K562 (cell line): ENCODE measurements at regions not wholly inside any gene's neighbourhood (a gene's known extent, or its start where the extent isn't known, plus 50 kb on each side); places are given as distances from the start of the nearest gene placed in this dataset.

Experiments
- CAMTA2 ChIP-seq: fragments of 250-450 bp; sonication (Bioruptor Pico); conservative IDR thresholded peaks from 2 replicates; pipeline ENCODE4 v1.5.1; 2022
- ETV5 ChIP-seq: sonication (generic); formaldehyde crosslinking; IDR thresholded peaks from 2 replicates; pipeline ENCODE4 v1.4.0; 2020; ENCODE audit warnings: low read depth, mild to moderate bottlenecking, missing genetic modification reagents
- GMEB1 ChIP-seq: fragments of 250-450 bp; sonication (Bioruptor Pico); IDR thresholded peaks from 2 replicates; pipeline ENCODE4 v1.4.0; 2020; ENCODE audit warnings: mild to moderate bottlenecking
- PBX2 ChIP-seq, 2 experiments: IDR thresholded peaks in 1 of 2; conservative IDR thresholded peaks in 1 of 2; 2 replicates each; pipeline ENCODE4 v1.6.1; 2016; ENCODE audit warnings: low read depth in 2 of 2, mild to moderate bottlenecking in 1 of 2, missing compliant biosample characterization in 1 of 2, missing genetic modification characterization in 1 of 2, moderate library complexity in 1 of 2
- RBM34 ChIP-seq: fragments of 200-400 bp; formaldehyde crosslinking; IDR thresholded peaks from 2 replicates; pipeline ENCODE4 v1.6.1; 2018; ENCODE audit warnings: low read length, borderline replicate concordance; ENCODE audit not compliant: insufficient read depth
- RCOR1 ChIP-seq, 2 experiments: IDR thresholded peaks; 2 replicates each; pipeline ENCODE4 v1.6.1; 2012; ENCODE audit warnings: low read depth in 2 of 2, low read length in 2 of 2, borderline replicate concordance in 1 of 2, improper control_type of control experiment in 1 of 2
- SFPQ ChIP-seq: fragments of 200-400 bp; formaldehyde crosslinking; IDR thresholded peaks from 2 replicates; pipeline ENCODE4 v1.6.1; 2017; ENCODE audit warnings: mild to moderate bottlenecking, low read depth, low read length, moderate library complexity
- SIN3A ChIP-seq, 2 experiments: fragments of 150-350 bp in 1 of 2; IDR thresholded peaks; 2 replicates each; pipeline ENCODE4 v1.6.1; 2011 to 2016; ENCODE audit warnings: borderline replicate concordance in 2 of 2, low read depth in 2 of 2, low read length in 2 of 2, mild to moderate bottlenecking in 2 of 2, moderate library complexity in 2 of 2; ENCODE audit not compliant: control insufficient read depth in 1 of 2
- SMARCA4 ChIP-seq: fragments of 450-650 bp; IDR thresholded peaks from 2 replicates; pipeline ENCODE4 v1.6.1; 2016
- YBX1 ChIP-seq: fragments of 450-650 bp; IDR thresholded peaks from 2 replicates; pipeline ENCODE4 v1.7.1; 2016; ENCODE audit warnings: mild to moderate bottlenecking
- ZNF224 ChIP-seq: sonication (generic); formaldehyde crosslinking; IDR thresholded peaks from 2 replicates; pipeline ENCODE4 v1.8.0; 2022; ENCODE audit warnings: mild to moderate bottlenecking, missing genetic modification reagents
- ZNF23 ChIP-seq: fragments of 250-450 bp; sonication (Bioruptor Pico); IDR thresholded peaks from 2 replicates; pipeline ENCODE4 v1.4.0; 2020; ENCODE audit warnings: mild to moderate bottlenecking
- ZNF239 ChIP-seq: fragments of 250-450 bp; sonication (Bioruptor Pico); IDR thresholded peaks from 2 replicates; pipeline ENCODE4 v1.4.0; 2020; ENCODE audit warnings: mild to moderate bottlenecking
- ZNF444 ChIP-seq: fragments of 250-450 bp; sonication (Bioruptor Pico); IDR thresholded peaks from 2 replicates; pipeline ENCODE4 v1.4.0; 2020; ENCODE audit warnings: mild to moderate bottlenecking, moderate library complexity
- ZNF639 ChIP-seq, 2 experiments: fragments of 200-800 bp in 1 of 2; sonication (Bioruptor generic) in 1 of 2; sonication (generic) in 1 of 2; formaldehyde crosslinking in 1 of 2; IDR thresholded peaks in 1 of 2; conservative IDR thresholded peaks in 1 of 2; 2 replicates each; pipeline versions ENCODE4 v1.5.0 to v1.6.1; 2016 to 2020; ENCODE audit warnings: missing compliant biosample characterization in 1 of 2, missing genetic modification characterization in 1 of 2, missing genetic modification reagents in 1 of 2
- ZNF79 ChIP-seq: fragments of 250-450 bp; sonication (Bioruptor Pico); IDR thresholded peaks from 2 replicates; pipeline ENCODE4 v1.4.0; 2020; ENCODE audit warnings: low read depth, mild to moderate bottlenecking, moderate library complexity
- TF ChIP-seq, protein P1 (sequence below): fragments of 450-650 bp; formaldehyde crosslinking; IDR thresholded peaks from 2 replicates; pipeline ENCODE4 v1.4.0; 2020; ENCODE audit warnings: mild to moderate bottlenecking, moderate library complexity

GRCh38 chr18:961644-962355 lies 57.1 kb downstream of the ADCYAP1 start (continued):
- peak in 1 of 2 experiments; percentile 20; a peak in 1 of 4 replicates for TF ChIP-seq ZNF639 (CRISPR knock-in tag; conservative IDR thresholded peaks at IDR 0.05 in 1 of 2, IDR thresholded peaks at IDR 0.05 in 1 of 2)
- TF ChIP-seq GMEB1 (CRISPR knock-in tag): no peak
- no peak for TF ChIP-seq ZNF224
- TF ChIP-seq SIN3A (IDR thresholded peaks at IDR 0.05; ENCODE audit: borderline replicate concordance in 2 of 2, control insufficient read depth in 1 of 2, low read depth in 2 of 2, low read length in 2 of 2): no peak
- 0 out of 2 replicates have a peak, but pooled peaks have one; percentile 41 for TF ChIP-seq SMARCA4
- no peak for TF ChIP-seq RCOR1 (IDR thresholded peaks at IDR 0.05; ENCODE audit: borderline replicate concordance in 1 of 2, low read depth in 2 of 2, low read length in 2 of 2)
- no peak for TF ChIP-seq ZNF444 (CRISPR knock-in tag)
- TF ChIP-seq ETV5 (CRISPR knock-in tag): 0 out of 2 replicates have a peak, but pooled peaks have one; percentile 27
- TF ChIP-seq ZNF239 (CRISPR knock-in tag): no peak
- TF ChIP-seq ZNF79 (CRISPR knock-in tag): peak; percentile 33; the same call in 1 of the 2 replicates
- no peak for TF ChIP-seq SFPQ
- TF ChIP-seq PBX2 (CRISPR knock-in tag; IDR thresholded peaks at IDR 0.05; ENCODE audit: low read depth): no peak
- 0 out of 2 replicates have a peak, but pooled peaks have one; percentile 23 for TF ChIP-seq PBX2 (tag; conservative IDR thresholded peaks at IDR 0.05; ENCODE audit: low read depth)
- TF ChIP-seq RBM34: no peak
- TF ChIP-seq ZNF23: no peak
- TF ChIP-seq, protein P1, sequence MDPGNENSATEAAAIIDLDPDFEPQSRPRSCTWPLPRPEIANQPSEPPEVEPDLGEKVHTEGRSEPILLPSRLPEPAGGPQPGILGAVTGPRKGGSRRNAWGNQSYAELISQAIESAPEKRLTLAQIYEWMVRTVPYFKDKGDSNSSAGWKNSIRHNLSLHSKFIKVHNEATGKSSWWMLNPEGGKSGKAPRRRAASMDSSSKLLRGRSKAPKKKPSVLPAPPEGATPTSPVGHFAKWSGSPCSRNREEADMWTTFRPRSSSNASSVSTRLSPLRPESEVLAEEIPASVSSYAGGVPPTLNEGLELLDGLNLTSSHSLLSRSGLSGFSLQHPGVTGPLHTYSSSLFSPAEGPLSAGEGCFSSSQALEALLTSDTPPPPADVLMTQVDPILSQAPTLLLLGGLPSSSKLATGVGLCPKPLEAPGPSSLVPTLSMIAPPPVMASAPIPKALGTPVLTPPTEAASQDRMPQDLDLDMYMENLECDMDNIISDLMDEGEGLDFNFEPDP (CRISPR knock-in tag): no peak
- TF ChIP-seq YBX1: no peak
- TF ChIP-seq CAMTA2 (CRISPR knock-in tag): no peak
